Body of pancreas (tissue), 4 donors: ENCODE measurements at regions not wholly inside any gene's neighbourhood (a gene's known extent, or its start where the extent isn't known, plus 50 kb on each side); places are given as distances from the start of the nearest gene placed in this dataset.

Experiments used
- CTCF ChIP-seq, 7 experiments: fragments of 450-650 bp in 4 of 7; fragments of 200-600 bp in 3 of 7; sonication (generic) in 3 of 7; IDR thresholded peaks; one replicate each; pipeline ENCODE4 v1.5.1; 2016 to 2019; ENCODE audit warnings: antibody characterized with exemption in 7 of 7
- POLR2A ChIP-seq, 3 donors: fragments of 450-650 bp; IDR thresholded peaks; one replicate each; pipeline ENCODE4 v1.6.1; 2016; ENCODE audit warnings: antibody characterized with exemption in 3 of 3, mild to moderate bottlenecking in 2 of 3

- TF ChIP-seq CTCF (IDR thresholded peaks at IDR 0.05) (no peak), POLR2A (IDR thresholded peaks at IDR 0.05) (no peak)
Observed at GRCh38 chr2:62441421-62441820, 64.6 kb downstream of the TMEM17 start.
